OCI-LY7 (cell line): ENCODE measurements at regions not wholly inside any gene's neighbourhood (a gene's known extent, or its start where the extent isn't known, plus 50 kb on each side); places are given as distances from the start of the nearest gene placed in this dataset.

Source experiments
- BruUV-seq: library from RNA; stranded (reverse); fragments of 400-500 nt; replicated peaks from 2 replicates; lab custom pipeline; 2021; lab: Mats Ljungman, UMichigan
- CTCF ChIA-PET: fragments of 300-600 bp; sonication (Branson Sonifier 250); formaldehyde crosslinking; loops from one replicate; lab custom pipeline; 2022; ENCODE audit warnings: antibody characterized with exemption; ENCODE audit not compliant: unreplicated experiment; lab: Charles Lee
- POLR2A ChIA-PET: fragments of 300-600 bp; sonication (Branson Sonifier 250); formaldehyde crosslinking; loops from one replicate; lab custom pipeline; 2022; ENCODE audit warnings: antibody characterized with exemption; lab: Charles Lee
- DNase-seq: peaks from one replicate; pipeline ENCODE4 v3.0.0-alpha.2; 2015; ENCODE audit warnings: low spot score
- H2AFZ ChIP-seq: fragments of 200-600 bp; sonication (generic), shearing (Covaris generic); 2 replicates; pipeline ENCODE4 v1.6.1; 2014; ENCODE audit warnings: mild to moderate bottlenecking, antibody characterized with exemption, low read length, moderate library complexity
- H3K27ac ChIP-seq: fragments of 200-600 bp; sonication (generic); 2 replicates; pipeline ENCODE4 v1.5.1; 2014; ENCODE audit warnings: mixed run types, low read depth, mild to moderate bottlenecking, moderate library complexity, low read length, inconsistent platforms; ENCODE audit not compliant: poor library complexity, severe bottlenecking
- H3K36me3 ChIP-seq: fragments of 200-600 bp; sonication (generic); 2 replicates; pipeline ENCODE4 v1.6.1; 2014; ENCODE audit warnings: mild to moderate bottlenecking, antibody characterized with exemption, low read length, moderate library complexity, mixed read lengths; ENCODE audit not compliant: insufficient read depth
- H3K4me1 ChIP-seq: fragments of 200-600 bp; sonication (generic); 2 replicates; pipeline ENCODE4 v1.5.1; 2014; ENCODE audit warnings: mild to moderate bottlenecking, low read length; ENCODE audit not compliant: insufficient read depth, poor library complexity, severe bottlenecking
- H3K4me2 ChIP-seq: fragments of 200-600 bp; sonication (generic); 2 replicates; pipeline ENCODE4 v1.6.1; 2014; ENCODE audit warnings: mild to moderate bottlenecking, low read length
- H3K4me3 ChIP-seq: fragments of 200-600 bp; sonication (generic); 2 replicates; pipeline ENCODE4 v1.5.1; 2014; ENCODE audit warnings: mild to moderate bottlenecking, low read depth, low read length; ENCODE audit not compliant: poor library complexity, severe bottlenecking
- H3K79me2 ChIP-seq: fragments of 200-600 bp; sonication (generic); 2 replicates; pipeline ENCODE4 v1.6.1; 2016; ENCODE audit warnings: low read depth, mild to moderate bottlenecking, low read length, moderate library complexity, mixed read lengths; ENCODE audit not compliant: insufficient read depth
- H3K9me2 ChIP-seq: fragments of 200-600 bp; sonication (generic); 2 replicates; pipeline ENCODE4 v1.6.1; 2016; ENCODE audit warnings: mild to moderate bottlenecking, low read length, mixed read lengths; ENCODE audit not compliant: insufficient read depth
- H3K9me3 ChIP-seq: fragments of 200-600 bp; sonication (generic); 2 replicates; pipeline ENCODE4 v1.6.1; 2014; ENCODE audit warnings: mild to moderate bottlenecking, mixed run types, low read length, mixed read lengths
- H4K20me1 ChIP-seq: fragments of 200-600 bp; sonication (generic); 2 replicates; pipeline ENCODE4 v1.6.1; 2014; ENCODE audit warnings: mild to moderate bottlenecking, antibody characterized with exemption, low read length, moderate library complexity, mixed read lengths; ENCODE audit not compliant: insufficient read depth
- EZH2phosphoT487 ChIP-seq: fragments of 200-600 bp; sonication (generic); IDR thresholded peaks from 2 replicates; pipeline ENCODE4 v1.6.1; 2018; ENCODE audit warnings: low read depth, borderline replicate concordance, mild to moderate bottlenecking, mixed run types, antibody characterized with exemption, low read length, moderate library complexity, mixed read lengths
- intact Hi-C: fragments of 100-400 bp; cut with micrococcal nuclease; formaldehyde crosslinking; loops from one replicate; pipeline ENCODE4 v1.10.0; 2022; ENCODE audit not compliant: unreplicated experiment
- TF ChIP-seq, protein P1 (sequence below): fragments of 200-600 bp; sonication (generic); conservative IDR thresholded peaks from 2 replicates; pipeline ENCODE4 v1.5.1; 2014; ENCODE audit warnings: mild to moderate bottlenecking, antibody characterized with exemption, low read length, moderate library complexity, mixed read lengths

DNA sequence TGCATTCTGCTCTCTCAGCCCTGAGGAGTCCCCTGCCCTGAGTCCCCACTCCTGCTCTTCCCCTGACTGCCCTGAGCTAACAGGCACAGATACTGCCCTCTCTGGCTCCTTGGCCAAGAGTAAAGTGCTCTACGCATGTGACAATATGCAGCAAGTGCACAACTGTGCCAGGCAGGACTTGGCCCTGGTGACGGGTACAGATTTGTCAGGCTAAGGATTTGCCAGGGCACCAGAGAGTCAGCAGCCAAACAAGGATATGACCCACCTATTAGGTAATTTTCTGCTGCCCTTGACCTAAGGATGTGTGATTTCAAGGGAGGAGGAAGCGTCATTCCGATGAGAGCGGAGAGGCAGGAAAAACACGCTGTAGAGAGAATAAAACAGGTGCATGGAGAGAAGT lies 339.0 kb downstream of the PTPRU start:
- H2AFZ ChIP-seq, result no peak overlapping the region
- intact Hi-C loops, result no loop called here
- H3K4me1 ChIP-seq, result no peaks in the 10 kb centered on the region
- no peak overlapping the region for H3K4me2 ChIP-seq
- no peak for TF ChIP-seq EZH2phosphoT487
- TF ChIP-seq, protein P1, sequence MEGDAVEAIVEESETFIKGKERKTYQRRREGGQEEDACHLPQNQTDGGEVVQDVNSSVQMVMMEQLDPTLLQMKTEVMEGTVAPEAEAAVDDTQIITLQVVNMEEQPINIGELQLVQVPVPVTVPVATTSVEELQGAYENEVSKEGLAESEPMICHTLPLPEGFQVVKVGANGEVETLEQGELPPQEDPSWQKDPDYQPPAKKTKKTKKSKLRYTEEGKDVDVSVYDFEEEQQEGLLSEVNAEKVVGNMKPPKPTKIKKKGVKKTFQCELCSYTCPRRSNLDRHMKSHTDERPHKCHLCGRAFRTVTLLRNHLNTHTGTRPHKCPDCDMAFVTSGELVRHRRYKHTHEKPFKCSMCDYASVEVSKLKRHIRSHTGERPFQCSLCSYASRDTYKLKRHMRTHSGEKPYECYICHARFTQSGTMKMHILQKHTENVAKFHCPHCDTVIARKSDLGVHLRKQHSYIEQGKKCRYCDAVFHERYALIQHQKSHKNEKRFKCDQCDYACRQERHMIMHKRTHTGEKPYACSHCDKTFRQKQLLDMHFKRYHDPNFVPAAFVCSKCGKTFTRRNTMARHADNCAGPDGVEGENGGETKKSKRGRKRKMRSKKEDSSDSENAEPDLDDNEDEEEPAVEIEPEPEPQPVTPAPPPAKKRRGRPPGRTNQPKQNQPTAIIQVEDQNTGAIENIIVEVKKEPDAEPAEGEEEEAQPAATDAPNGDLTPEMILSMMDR, result no peak
- DNase-seq, result no peak
- H3K9me3 ChIP-seq, result no peaks in the 10 kb centered on the region
- H3K36me3 ChIP-seq, result no peaks in the 10 kb centered on the region
- H4K20me1 ChIP-seq, result no peaks in the 10 kb centered on the region
- no peaks in the 10 kb centered on the region for H3K79me2 ChIP-seq
- ChIA-PET CTCF (no interaction called here), POLR2A (no interaction called here)
- H3K27ac ChIP-seq, result no peak overlapping the region
- no TSS peak for BruUV-seq
- H3K4me3 ChIP-seq, result no peak overlapping the region
- H3K9me2 ChIP-seq, result no peaks in the 10 kb centered on the region

DNA sequence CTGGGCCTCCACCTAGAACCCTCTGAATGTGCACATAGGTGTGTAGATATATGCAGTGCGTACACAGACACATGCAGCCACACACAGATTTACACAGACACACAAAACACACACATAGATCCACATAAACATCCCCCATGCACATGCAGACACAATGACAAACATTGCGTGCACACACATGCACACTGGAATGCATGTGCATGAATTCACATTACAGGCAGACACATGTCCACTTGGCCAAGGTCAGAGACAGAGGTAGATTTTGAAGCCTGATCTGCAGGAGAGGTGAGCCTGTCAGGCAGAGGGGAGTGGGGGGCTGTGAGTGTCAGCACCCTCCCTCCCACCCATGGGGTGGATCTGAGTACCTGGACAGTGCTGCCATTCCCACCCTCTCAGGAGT lies 338.5 kb downstream of the PTPRU start:
- H3K4me2 ChIP-seq, result no peak overlapping the region
- H3K4me3 ChIP-seq, result no peak overlapping the region
- intact Hi-C loops, result no loop called here
- DNase-seq, result no peak
- H2AFZ ChIP-seq, result no peak overlapping the region
- H3K9me3 ChIP-seq, result no peaks in the 10 kb centered on the region
- ChIA-PET POLR2A (no interaction called here), CTCF (no interaction called here)
- no peak for TF ChIP-seq EZH2phosphoT487
- TF ChIP-seq, protein P1, result no peak
- H3K9me2 ChIP-seq, result no peaks in the 10 kb centered on the region
- H3K36me3 ChIP-seq, result no peaks in the 10 kb centered on the region
- no peak overlapping the region for H3K27ac ChIP-seq
- BruUV-seq, result no TSS peak
- no peaks in the 10 kb centered on the region for H3K79me2 ChIP-seq
- no peaks in the 10 kb centered on the region for H3K4me1 ChIP-seq
- H4K20me1 ChIP-seq, result no peaks in the 10 kb centered on the region

DNA sequence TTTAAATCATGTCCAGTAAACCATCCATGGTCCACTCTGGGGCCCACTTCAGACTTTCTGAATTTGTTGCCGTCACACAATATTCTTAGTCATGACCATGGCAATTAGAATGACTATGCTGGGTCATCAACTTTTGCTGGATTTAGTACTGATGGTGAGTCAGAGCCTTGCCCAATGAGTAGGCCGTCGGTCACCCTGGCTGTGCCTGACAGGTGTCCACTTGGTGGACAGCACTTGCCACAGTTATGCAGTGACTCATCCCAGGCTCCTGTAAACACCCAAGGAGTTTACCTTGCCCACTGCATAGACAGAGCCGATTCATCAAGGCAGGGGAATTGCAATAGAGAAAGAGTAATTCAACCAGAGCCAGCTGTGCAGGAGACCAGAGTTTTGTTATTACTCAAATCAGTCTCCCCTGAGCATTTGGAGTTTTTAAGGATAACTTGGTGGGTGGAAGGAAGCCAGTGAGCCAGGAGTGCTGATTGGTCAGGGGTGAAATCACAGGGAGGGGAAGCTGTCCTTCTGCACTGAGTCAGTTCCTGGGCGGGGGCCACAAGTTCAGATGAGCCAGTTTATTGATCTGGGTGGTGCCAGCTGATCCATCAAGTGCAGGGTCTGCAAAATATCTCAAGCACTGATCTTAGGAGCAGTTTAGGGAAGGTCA lies 333.8 kb downstream of the PTPRU start:
- Histone ChIP-seq H3K4me1 (no peaks in the 10 kb centered on the region), H3K79me2 (no peaks in the 10 kb centered on the region), H3K4me2 (no peak overlapping the region), H4K20me1 (no peaks in the 10 kb centered on the region), H2AFZ (no peak overlapping the region), H3K36me3 (no peaks in the 10 kb centered on the region), H3K27ac (no peak overlapping the region), H3K9me3 (peaks cover 25% of the 10 kb centered on the region; the same call in 1 of the 2 replicates), H3K4me3 (no peak overlapping the region), H3K9me2 (no peaks in the 10 kb centered on the region)
- no peak for DNase-seq
- ChIA-PET POLR2A (no interaction called here), CTCF (no interaction called here)
- TF ChIP-seq EZH2phosphoT487, result no peak
- TF ChIP-seq, protein P1, result no peak
- intact Hi-C loops, result no loop called here
- BruUV-seq, result no TSS peak
